HPDE6-E6E7 (cell line): ENCODE measurements at regions not wholly inside any gene's neighbourhood (a gene's known extent, or its start where the extent isn't known, plus 50 kb on each side); places are given as distances from the start of the nearest gene placed in this dataset.
"Not testable (repeated sequence)": the region's sequence is repeated elsewhere in the genome, so short reads cannot be mapped to it uniquely, and the experiment has no call there.

ENCODE experiments used
- DNase-seq: peaks from one replicate; pipeline ENCODE4 v3.0.0; 2011; ENCODE audit warnings: missing footprints; ENCODE audit errors: extremely low spot score

DNA sequence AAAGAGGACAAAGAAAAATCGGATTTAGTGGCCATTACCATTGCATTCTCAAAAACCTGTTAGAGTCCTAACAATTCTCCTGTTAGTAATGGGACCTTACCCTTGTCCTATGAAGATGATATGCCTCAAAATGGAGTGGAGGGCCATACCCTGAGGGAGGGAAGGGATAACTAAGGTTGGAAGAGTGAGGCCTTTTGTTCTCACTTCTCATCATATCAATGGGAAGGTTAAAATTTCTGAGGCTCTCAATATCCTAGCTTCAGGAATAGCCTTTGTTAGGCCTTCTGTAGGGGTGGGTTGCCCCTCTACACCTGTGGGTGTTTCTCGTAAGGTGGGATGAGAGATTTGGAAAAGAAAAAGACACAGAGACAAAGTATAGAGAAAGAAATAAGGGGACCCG, 109.4 kb upstream of the SGIP1 start:
- not testable (repeated sequence) for DNase-seq

DNA sequence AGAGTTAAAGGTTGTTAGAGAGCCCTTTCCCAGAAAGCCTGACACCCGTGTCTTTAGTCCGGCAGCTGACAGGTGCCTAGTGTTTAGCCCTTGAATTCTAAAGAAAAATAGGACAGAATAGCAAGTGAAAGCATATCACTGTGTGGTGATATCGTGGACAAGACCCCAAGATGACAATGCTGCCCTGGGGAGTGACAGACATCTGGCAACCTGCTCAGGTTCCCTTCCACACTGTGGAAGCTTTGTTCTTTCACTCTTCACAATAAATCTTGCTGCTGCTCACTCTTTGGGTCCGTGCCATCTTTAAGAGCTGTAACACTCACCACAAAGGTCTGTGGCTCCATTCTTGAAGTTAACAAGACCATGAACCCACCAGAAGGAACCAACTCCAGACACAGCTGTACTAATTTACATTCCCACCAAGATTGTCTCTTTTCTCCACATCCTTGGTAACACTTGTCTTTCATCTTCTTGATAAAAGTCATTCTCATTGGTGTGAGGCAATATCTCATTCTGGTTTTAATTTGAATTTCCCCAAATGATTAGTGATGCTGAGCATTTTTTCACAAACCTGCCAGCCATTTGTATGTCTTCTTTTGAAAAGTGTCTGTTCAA, 107.6 kb upstream of the SGIP1 start:
- no peak for DNase-seq

DNA sequence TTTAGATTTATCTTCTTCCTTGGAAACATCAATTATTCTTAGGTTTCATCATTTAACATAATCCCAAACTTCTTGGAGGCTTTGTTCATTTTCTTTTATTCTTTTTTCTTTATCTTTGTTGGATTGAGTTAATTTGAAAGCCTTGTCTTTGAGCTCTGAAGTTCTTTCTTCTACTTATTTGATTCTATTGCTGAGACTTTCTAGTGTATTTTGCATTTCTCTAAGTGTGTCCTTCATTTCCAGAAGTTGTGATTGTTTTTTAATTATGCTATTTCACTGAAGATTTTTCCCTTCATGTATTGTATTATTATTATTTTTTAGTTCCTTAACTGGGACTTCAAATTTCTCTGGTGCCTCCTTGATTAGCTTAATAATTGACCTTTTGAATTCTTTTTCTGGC, 103.1 kb upstream of the SGIP1 start:
- DNase-seq = not testable (repeated sequence)

DNA sequence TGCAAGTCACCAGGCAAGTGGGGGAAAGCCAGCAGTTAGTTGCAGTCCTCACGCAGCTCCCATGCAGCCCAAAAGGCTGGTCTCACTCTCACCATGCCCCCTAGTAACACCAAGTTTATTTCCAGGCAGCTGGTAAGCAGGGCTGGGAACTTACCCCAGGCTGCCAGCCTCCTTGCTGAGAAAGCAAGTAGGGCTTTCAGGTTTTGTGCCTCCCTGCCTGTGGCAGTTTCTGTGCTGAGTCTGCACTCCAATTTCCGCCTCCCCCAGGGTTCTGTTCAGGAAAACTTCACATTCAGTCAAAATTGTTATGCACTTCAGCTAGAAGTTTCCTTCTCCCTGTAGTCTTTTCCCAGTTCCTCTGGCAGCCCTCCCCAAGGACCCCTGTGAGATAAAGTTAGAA, 102.0 kb upstream of the SGIP1 start:
- DNase-seq = no peak

DNA sequence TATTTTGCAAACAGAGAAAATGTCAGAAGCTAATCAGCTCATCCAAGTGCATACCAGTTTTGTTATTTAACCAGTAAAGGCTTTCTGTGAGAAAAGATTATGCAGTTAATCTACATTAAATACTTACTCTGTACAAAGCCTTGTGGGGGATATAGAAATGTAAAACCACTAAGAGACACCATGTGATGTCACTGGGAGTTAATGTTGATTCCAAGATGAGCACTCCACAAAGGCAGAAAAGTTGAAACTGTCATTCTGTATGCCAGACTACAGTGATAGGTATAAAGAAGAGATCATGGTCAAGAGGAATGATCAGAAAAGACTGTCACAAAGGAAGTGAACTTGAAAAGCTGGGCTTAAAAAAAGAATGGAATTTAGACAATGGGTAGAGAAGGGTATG, 100.3 kb upstream of the SGIP1 start:
- DNase-seq = no peak

DNA sequence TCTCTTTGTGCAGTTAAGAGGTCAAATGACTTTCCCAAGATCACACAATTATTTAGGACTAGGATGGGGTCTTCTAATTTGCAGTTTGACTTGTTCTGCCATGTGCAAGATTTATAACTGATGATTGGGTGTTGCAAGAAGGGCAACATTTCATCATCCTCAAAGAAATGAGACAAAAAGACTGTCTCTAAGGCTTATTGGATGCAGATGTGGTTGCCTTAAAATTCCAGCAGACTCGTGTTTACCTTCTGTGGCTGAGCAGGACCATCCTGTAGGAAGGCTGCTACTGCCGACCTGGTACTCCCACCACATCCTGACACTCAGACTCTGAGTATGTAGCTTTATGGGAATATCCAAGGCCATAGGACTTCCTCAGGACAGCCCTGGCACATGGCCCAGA, 99.9 kb upstream of the SGIP1 start:
- no peak for DNase-seq

DNA sequence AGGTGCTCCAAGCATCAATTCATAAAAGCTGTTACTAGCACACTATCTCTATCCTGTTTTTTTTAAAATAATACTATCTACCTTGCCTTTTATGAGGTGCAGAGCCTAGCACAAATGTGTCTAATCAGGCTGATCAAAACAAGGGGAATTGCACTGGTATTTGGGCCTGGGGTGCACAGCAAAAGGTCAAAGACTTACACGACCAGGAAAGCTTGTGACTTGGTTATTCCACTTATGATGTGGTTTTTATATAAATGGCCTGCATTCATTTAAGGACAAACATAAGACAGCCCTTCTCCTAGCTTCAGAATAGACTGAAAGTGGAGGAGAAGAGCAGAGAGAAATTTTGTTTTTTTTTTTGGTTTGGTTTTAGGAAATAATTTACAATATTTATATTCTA, 98.4 kb upstream of the SGIP1 start:
- DNase-seq = no peak

DNA sequence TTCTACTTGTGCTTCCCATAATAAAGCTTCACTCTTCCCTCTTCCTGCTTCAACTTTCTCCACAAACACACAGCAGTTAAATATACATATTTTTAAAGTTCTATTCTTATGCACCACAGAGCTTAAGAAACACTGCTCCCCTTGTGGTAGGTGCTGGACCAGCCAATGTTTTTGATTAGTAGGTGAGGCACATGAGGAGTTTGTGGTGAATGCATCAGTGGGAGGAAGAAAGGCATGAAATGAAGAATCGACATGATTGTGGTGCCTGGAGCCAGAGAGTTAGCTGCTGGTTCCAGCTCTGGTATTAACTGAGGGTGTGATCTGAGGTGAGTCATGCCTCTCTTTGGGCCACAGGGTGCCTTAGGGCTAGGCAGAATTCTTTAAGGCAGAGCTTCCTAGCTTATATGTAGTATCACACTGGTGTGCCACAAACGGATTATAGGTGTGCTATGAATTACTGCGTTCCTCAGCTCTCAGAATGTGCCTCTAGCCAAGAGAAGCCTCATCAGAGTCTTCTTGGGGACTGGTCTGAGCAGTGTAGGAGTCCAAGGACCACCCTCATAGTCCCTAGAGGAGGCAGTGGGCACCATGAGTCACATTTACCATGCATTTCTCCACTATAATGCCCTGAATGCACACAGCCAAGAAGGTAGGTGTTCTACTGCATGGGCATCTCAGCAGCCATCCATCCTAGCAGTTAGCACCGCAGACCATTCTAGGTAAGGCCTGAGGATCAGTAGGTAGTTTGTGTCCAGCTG, 97.4 kb upstream of the SGIP1 start:
- DNase-seq = peak; percentile 70

DNA sequence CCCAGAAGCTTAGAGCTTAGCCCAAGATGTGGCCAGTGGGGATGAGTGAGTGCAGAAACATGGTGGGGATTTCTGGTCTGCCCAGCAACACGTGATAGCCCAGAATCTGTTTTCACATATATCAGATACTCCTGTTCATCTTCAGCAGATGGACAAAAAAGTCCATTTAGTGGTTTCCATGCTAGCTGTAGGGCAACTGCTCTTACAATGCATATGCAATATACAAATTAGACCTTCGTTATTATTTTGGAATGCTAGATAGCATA, 96.9 kb upstream of the SGIP1 start:
- no peak for DNase-seq

DNA sequence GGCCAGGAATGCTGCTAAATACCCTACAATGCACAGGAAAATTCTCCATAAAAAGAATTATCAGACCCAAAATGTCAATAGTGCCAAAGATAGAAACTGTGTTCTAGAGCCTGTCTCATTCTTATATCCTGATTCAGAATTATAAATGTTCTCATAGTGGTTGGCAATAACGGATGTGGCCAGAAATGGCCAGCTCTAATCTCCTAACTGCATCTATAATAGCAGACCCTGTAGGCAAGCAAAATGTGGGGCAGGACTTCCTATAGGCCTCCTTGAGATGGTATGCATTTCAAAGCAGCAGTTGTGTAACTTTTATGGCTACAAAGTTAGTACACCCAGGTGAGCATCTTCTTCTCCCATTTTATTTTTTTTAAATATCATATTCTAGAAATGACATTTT, 95.9 kb upstream of the SGIP1 start:
- DNase-seq = no peak

DNA sequence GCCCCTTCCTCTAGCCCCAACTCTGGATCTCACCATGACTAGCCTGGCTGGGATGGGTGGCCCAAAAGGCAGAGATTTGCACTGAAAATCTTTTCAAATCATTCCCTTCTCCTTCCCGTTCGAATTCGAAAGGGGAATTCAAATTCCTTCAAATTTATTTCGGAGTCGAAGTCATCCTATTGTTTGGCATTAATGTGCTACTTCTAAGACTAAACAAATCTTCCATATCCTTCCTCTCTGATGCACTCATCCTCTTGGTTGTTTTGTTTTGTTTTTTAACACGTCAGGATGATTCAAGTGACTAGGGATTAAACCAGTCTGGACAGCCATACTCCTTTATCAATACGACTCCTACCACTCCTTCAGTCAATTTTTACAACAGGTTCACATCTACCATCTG, 95.5 kb upstream of the SGIP1 start:
- DNase-seq = no peak

DNA sequence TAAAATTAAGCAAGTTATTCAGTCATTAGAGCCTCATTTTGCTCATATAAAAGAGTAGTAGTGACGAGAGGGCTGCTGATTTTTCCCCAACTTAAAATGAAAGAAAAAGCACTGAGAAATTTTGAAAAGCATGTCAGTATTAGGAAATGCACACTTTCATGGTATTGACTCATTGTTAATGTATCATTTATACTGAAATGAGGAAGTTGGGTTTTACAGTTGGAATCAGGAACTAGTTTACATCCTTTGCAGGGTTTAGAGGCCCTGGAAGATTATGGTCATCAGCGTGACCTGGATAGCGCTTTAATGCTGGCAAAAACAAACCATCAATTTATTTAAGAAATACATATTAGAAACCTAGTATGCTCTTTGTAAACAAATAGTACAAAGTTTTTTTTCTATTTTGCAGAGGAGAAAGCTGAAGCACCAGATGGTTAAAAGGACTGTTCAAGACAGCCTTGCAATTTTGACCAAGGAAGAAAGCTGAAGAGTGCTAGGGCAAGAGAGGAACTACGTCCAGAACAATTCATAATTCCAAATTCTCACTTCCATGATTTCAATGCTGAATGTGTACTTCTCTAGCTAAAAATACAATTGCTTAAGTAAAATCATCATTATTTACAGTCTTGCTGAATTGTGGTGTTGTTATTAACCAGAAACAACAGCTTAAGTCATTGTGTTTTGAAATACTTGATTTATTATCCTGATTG, 94.8 kb upstream of the SGIP1 start:
- no peak for DNase-seq

DNA sequence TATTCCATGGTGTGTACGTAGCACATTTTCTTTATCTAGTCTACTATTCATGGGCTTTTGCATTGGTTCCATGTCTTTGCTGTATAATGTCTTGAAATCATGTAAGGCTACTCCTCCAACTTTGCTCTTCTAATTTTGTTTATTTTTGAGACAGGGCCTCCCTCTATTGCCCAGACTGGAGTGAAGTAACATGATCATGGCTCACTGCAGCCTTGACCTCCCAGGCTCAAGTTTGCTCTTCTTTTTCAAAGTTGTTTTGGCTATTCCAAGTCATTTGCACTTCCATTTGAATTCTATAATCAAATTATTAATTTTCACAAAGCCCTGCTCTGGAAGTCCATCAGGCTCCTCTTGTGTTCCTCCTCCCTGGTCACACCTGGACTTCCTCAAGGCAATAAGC, 90.2 kb upstream of the SGIP1 start:
- DNase-seq = no peak

DNA sequence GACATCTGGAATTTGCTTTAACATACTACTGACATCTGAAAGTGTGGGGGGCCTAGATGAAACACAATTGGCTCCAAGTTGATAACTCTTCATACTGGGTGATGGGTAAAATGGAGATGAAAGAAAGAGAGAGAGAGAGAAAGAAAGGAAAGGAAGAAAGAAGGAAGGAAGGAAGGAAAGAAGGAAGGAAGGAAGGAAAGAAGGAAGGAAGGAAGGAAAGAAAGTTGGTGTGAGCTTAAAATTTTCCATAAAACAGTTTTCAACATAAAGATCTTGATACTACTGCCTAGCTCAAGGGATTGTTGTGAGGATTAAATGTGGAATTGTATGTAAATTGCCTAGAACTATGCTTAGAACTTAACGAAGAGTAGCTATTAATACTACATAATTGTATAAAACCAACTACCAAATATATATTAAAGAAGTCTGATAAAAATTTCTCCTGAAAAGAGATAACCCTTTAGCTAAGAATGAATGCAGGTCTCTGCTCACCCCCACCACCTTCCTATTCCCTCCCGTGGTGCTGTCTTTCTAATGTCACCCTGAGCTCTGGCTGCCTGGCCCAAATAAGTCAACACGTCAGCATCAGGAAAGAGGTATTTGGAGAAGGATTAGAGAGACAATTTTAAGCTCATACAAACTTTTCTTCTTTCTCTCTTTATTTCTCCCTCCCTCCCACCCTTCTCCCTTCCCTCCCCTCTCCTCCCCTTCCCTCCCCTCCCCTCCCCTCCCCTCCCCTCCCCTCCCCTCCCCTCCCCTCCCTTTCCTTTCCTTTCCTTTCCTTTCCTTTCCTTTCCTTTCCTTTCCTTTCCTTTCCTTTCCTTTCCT, 89.3 kb upstream of the SGIP1 start:
- no peak for DNase-seq

DNA sequence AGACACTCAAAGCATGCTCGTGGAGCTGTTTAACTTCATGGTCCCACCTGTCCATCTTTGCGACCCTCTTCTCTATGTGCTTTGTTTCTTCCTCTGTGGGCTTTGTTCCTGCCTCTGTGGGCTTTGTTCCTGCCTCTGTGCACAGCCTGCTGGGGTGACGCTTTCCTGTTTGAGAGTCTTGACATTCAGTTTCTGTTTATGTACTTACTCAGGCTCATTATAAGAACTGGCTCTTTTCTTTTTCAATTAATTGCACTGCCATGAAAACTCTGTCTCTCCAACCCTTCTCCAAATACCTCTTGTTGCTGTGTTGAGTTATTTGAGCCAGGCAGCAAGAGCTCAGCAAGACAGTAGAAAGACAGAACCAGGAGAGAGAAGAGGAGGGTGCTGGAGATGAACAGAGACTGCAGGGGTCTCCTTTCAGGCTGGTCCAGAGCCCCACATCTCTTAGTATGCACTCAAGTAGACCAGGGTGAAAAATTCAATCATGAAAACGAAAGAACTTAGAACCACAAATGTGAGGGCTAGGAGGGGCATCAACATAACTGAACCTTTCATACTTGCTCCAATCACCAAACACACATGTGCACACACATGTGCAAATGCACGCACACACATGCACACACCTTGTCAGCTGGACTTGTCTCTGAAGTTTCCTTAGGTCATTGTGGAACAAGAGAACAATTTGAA, 88.3 kb upstream of the SGIP1 start:
- DNase-seq = no peak

DNA sequence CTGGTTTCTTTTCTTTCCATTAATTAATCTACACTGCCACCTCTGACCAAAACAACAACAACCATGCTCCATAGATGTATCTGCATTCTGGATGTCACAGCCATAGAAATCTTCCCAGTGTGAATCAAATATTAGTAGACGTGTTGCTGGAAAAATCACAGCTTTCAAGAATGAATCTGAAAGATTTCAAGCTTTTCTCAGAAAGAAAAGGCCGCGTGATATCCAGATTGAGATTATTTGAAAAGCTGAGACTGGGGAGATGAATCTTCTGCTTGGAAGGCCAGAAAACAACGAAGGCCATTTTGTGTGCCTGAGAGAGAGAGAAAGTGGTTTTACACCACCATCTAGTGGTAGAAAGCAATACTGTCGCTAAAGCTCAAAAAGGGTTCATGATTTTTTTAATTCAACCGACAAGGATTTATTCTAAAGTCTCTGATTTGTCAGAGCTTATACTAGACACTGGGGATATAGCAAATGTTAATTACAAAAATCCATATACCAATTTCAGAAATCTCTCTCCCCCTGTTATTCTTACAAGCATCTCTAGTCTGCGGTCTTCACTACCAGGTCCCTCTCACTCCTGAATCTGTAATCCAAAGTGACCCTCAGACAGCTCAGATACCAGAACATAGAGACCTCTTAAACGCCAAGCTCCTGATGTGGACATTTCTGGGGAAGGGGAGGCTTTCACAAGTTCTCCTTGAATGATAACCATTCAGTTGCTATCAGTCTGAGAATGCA, 87.5 kb upstream of the SGIP1 start:
- DNase-seq = no peak

DNA sequence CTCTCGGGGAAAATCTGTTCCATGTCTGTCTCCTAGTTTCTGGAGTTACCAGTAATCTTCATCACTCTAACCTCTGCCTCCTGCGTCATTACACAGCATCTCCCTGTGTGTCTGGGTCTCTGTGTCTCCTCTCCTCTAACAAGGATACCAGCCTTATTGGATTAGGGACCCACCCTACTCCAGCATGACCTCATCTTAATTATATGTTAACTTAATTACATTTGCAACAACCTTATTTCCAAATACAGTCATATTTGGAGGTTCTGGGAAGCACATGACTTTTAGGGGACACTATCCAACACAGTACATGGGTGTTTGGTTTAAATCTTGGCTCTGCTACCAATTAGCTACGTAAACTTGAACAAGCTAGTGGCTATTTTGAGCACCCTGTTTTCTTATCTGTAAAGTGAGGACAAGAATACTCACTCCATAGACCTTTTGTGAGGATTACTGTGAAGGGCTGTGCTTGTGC, 83.9 kb upstream of the SGIP1 start:
- no peak for DNase-seq

DNA sequence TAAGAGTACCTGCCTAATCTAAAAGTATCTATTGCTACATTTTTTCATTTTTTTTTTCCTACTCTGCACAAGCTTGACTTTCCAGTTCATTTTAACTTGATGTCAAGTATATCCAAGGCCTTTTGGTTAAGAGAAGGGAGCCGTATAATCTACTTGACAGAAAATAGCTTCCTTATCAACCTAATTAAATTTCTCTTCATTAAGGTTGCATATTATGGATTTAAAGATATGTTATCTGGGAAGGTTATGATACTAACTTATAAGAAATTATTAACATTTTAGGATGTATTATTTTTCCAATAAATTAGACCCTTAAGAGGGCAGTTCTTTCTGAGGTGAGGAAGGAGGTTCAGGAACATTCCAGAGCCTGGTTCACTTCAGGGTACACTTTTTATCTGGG, 83.1 kb upstream of the SGIP1 start:
- DNase-seq = no peak

DNA sequence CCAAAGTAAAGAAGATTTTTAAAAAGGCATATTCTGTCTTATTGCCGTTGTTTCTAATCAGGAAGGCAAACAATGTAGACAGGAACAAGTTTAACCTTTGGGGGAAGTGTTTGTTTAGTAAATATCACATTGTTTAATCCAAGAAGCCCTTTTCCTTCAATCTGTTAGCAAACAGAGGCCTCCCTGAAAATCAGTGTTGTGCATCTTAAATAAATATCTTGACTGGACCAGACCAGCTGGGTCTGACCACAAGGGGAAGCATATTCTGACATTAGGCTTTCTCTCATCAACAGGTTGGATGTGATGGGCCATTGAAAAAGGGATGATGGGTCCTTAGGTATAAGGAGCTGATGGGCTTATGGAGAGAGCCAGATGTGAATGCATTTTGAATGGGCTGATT, 81.8 kb upstream of the SGIP1 start:
- DNase-seq = no peak

DNA sequence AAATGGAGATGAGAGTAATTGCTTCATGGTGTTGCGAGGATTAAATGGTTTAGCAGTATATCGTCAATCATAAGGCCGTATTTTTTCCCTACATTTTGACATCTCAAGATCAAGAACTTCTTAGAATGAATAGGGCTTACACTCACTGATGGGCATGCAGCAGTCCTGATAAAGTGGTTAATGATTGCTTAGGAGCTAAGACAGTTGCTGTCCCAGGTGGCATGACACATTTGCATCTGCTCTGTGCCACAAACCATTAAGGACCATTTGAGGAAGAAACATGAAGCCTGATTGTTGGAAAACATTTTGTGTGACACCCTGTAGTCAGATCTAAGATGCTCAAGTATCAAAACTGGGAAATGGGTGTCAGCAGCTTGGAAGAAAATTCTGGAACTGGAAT, 81.0 kb upstream of the SGIP1 start:
- DNase-seq = no peak

DNA sequence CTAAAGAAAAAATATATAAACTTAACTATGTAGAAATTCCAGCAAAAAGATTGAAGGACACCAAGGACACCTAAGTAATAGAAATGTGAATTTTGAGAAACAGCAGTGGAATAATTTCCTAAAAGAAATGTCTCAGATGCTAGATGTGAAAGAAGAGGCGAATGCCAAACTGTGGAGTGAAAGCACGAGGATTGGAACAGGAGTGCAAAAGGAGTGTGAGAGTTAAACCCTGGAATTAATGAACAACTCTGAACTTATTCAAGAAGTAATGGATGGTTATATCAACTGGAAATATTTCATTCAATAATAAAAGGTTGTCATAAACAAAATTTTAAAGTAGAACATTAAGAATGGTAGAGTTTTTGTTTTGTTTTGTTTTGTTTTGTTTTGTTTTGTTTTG, 78.5 kb upstream of the SGIP1 start:
- DNase-seq = no peak
